ENCODE measurements at regions not wholly inside any gene's neighbourhood (a gene's known extent, or its start where the extent isn't known, plus 50 kb on each side); places are given as distances from the start of the nearest gene placed in this dataset.

GRCh38 chr10:3679950-3680629, 104.9 kb downstream of the KLF6 start:
- CTCF ChIA-PET: interaction anchor here (0.7 kb wide), 1 partner anchor 19 kb away, joined by 3 read pairs; no protein-coding TSS in a partner anchor
- H3K4me3 ChIP-seq (ENCODE audit: low read depth, low read length): no peak overlapping the region
- no peak for DNase-seq (ENCODE audit: low read depth, low spot score)
- no peak for TF ChIP-seq CTCF (IDR thresholded peaks at IDR 0.05; ENCODE audit: insufficient read depth, low read length, missing control alignments)
- POLR2A ChIA-PET: no interaction called here

GRCh38 chr10:3678629-3679227, 106.3 kb downstream of the KLF6 start:
- ChIA-PET POLR2A (no interaction called here), CTCF (no interaction called here)
- no peak for DNase-seq (ENCODE audit: low read depth, low spot score)
- TF ChIP-seq CTCF (IDR thresholded peaks at IDR 0.05; ENCODE audit: insufficient read depth, low read length, missing control alignments): no peak
- no peak overlapping the region for H3K4me3 ChIP-seq (ENCODE audit: low read depth, low read length)

- H3K4me3 ChIP-seq (ENCODE audit: low read depth, low read length): no peak overlapping the region
- no peak for DNase-seq (ENCODE audit: low read depth, low spot score)
- CTCF ChIA-PET: interaction anchor here (1.2 kb wide), 1 partner anchor 10 kb away, joined by 4 read pairs; no protein-coding TSS in a partner anchor
- no peak for TF ChIP-seq CTCF (IDR thresholded peaks at IDR 0.05; ENCODE audit: insufficient read depth, low read length, missing control alignments)
- POLR2A ChIA-PET: no interaction called here
Measured at GRCh38 chr10:3676564-3676963, 108.4 kb downstream of the KLF6 start.

GRCh38 chr10:3672220-3672619, 112.8 kb downstream of the KLF6 start:
- no peak for DNase-seq (ENCODE audit: low read depth, low spot score)
- ChIA-PET CTCF (no interaction called here), POLR2A (no interaction called here)
- H3K4me3 ChIP-seq (ENCODE audit: low read depth, low read length): no peak overlapping the region
- TF ChIP-seq CTCF (IDR thresholded peaks at IDR 0.05; ENCODE audit: insufficient read depth, low read length, missing control alignments): no peak

GRCh38 chr10:3671386-3671955, 113.5 kb downstream of the KLF6 start:
- CTCF ChIA-PET: no interaction called here
- no peak overlapping the region for H3K4me3 ChIP-seq (ENCODE audit: low read depth, low read length)
- DNase-seq (ENCODE audit: low read depth, low spot score): no peak
- no peak for TF ChIP-seq CTCF (IDR thresholded peaks at IDR 0.05; ENCODE audit: insufficient read depth, low read length, missing control alignments)
- POLR2A ChIA-PET: no interaction called here

- no peak for DNase-seq (ENCODE audit: low read depth, low spot score)
- H3K4me3 ChIP-seq (ENCODE audit: low read depth, low read length): no peak overlapping the region
- ChIA-PET POLR2A (no interaction called here), CTCF (no interaction called here)
- no peak for TF ChIP-seq CTCF (IDR thresholded peaks at IDR 0.05; ENCODE audit: insufficient read depth, low read length, missing control alignments)
Measured at GRCh38 chr10:3668966-3669330, 116.1 kb downstream of the KLF6 start.

Measured in AG04449 (cell line).